Natural killer cell (primary cell): ENCODE measurements at regions not wholly inside any gene's neighbourhood (a gene's known extent, or its start where the extent isn't known, plus 50 kb on each side); places are given as distances from the start of the nearest gene placed in this dataset.

Experiments
- ATAC-seq, 3 donors: fragments of 150-1000 bp in 2 of 3; fragments of 200-7000 bp in 1 of 3; cut with Tn5 transposase; 1 replicate in 1 of 3; 2 replicates in 2 of 3; pipeline ENCODE4 v1.10.0; 2021; ENCODE audit warnings: mild to moderate bottlenecking in 2 of 3, moderate library complexity in 2 of 3
- DNase-seq, 2 donors: peaks; one replicate each; pipeline versions ENCODE4 v3.0.0 to v3.0.0-alpha.2; 2013 to 2021; ENCODE audit warnings: mixed read lengths in 1 of 2
- H3K27ac ChIP-seq: one replicate; pipeline ENCODE4 v1.5.1; 2013; ENCODE audit warnings: mild to moderate bottlenecking, low read length
- H3K27me3 ChIP-seq: one replicate; pipeline ENCODE4 v1.6.1; 2013; ENCODE audit warnings: low read length; ENCODE audit not compliant: control insufficient read depth, insufficient read depth
- H3K36me3 ChIP-seq: one replicate; pipeline ENCODE4 v1.6.1; 2013; ENCODE audit warnings: low read length; ENCODE audit not compliant: control insufficient read depth, insufficient read depth
- H3K4me1 ChIP-seq: one replicate; pipeline ENCODE4 v1.6.1; 2013; ENCODE audit warnings: low read length; ENCODE audit not compliant: control insufficient read depth, insufficient read depth
- H3K4me3 ChIP-seq: one replicate; pipeline ENCODE4 v1.5.1; 2013; ENCODE audit warnings: low read length
- H3K9me3 ChIP-seq: one replicate; pipeline ENCODE4 v1.6.1; 2013; ENCODE audit warnings: low read length; ENCODE audit not compliant: control insufficient read depth, insufficient read depth
- H3K27ac Mint-ChIP-seq, 2 donors: one replicate each; pipeline ENCODE4 v1.8.0; 2022; ENCODE audit warnings: mild to moderate bottlenecking in 2 of 2, mixed read lengths in 2 of 2, moderate library complexity in 1 of 2
- H3K27me3 Mint-ChIP-seq, 2 donors: one replicate each; pipeline ENCODE4 v1.8.0; 2022; ENCODE audit warnings: low read depth in 2 of 2, mixed read lengths in 2 of 2
- H3K36me3 Mint-ChIP-seq: one replicate; pipeline ENCODE4 v1.8.0; 2022; ENCODE audit warnings: mixed read lengths
- H3K4me1 Mint-ChIP-seq, 2 donors: one replicate each; pipeline ENCODE4 v1.8.0; 2022; ENCODE audit warnings: mixed read lengths in 2 of 2
- H3K4me3 Mint-ChIP-seq: one replicate; pipeline ENCODE4 v1.8.0; 2022; ENCODE audit warnings: mild to moderate bottlenecking, moderate library complexity, mixed read lengths
- H3K9me3 Mint-ChIP-seq, 2 donors: one replicate each; pipeline ENCODE4 v1.8.0; 2022; ENCODE audit warnings: mixed read lengths in 2 of 2
- WGBS: methylation state at CpG from one replicate; pipeline ENCODE4 v1.1.7; 2013; ENCODE audit warnings: missing lambda C conversion rate; ENCODE audit not compliant: insufficient coverage; 5-methylcytosine and 5-hydroxymethylcytosine counted together
- intact Hi-C: fragments of 100-400 bp; cut with micrococcal nuclease; formaldehyde crosslinking; loops from one replicate; pipeline ENCODE4 v1.14.2; 2022
- TF ChIP-seq, protein P1 (sequence below): fragments of 200-600 bp; IDR thresholded peaks from one replicate; pipeline ENCODE4 v1.8.0; 2022; ENCODE audit warnings: antibody characterized with exemption

DNA sequence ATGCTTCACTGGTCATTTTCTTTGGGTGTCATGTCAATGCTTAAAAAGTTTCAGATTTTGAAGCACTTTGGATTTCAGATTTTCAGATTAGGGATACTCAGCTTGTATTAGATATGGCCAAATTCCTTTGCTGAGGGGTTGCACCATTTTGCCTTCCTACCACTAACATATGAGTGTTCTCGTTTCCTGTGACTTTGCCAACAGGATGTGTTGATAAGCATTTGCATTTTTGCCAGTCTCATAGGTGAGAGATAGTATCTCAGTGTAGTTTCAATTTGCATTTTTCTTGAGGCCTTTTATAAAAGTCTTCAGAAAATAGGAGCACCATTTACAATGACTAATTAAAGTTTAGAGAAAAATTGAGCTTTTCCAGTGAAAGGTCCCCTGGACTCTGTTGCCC is 71.6 kb upstream of the CLCN4 start:
- intact Hi-C loops: no loop called here
- H3K36me3 Mint-ChIP-seq: no peaks in the 10 kb centered on the region
- no peaks in the 10 kb centered on the region for H3K27me3 Mint-ChIP-seq
- peaks cover 12 to 18% of the 10 kb centered on the region in 2 donors for H3K4me1 Mint-ChIP-seq
- H3K4me1 ChIP-seq: peaks cover 23% of the 10 kb centered on the region
- no peaks in the 10 kb centered on the region for H3K36me3 ChIP-seq
- H3K4me3 ChIP-seq: no peak overlapping the region
- H3K9me3 Mint-ChIP-seq: no peaks in the 10 kb centered on the region
- no CpG with 5 or more reads among the region's 1 CpG for WGBS
- TF ChIP-seq, protein P1, sequence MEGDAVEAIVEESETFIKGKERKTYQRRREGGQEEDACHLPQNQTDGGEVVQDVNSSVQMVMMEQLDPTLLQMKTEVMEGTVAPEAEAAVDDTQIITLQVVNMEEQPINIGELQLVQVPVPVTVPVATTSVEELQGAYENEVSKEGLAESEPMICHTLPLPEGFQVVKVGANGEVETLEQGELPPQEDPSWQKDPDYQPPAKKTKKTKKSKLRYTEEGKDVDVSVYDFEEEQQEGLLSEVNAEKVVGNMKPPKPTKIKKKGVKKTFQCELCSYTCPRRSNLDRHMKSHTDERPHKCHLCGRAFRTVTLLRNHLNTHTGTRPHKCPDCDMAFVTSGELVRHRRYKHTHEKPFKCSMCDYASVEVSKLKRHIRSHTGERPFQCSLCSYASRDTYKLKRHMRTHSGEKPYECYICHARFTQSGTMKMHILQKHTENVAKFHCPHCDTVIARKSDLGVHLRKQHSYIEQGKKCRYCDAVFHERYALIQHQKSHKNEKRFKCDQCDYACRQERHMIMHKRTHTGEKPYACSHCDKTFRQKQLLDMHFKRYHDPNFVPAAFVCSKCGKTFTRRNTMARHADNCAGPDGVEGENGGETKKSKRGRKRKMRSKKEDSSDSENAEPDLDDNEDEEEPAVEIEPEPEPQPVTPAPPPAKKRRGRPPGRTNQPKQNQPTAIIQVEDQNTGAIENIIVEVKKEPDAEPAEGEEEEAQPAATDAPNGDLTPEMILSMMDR: no peak
- peak; percentile 64 to 76 (median 70) for ATAC-seq
- H3K4me3 Mint-ChIP-seq: peak overlapping the region; percentile 29
- H3K27ac Mint-ChIP-seq: peak overlapping the region in 1 of 2 donors; percentile 45
- H3K27ac ChIP-seq: no peak overlapping the region
- DNase-seq: peak in 1 of 2 donors; percentile 63
- H3K9me3 ChIP-seq: no peaks in the 10 kb centered on the region
- H3K27me3 ChIP-seq: no peaks in the 10 kb centered on the region

DNA sequence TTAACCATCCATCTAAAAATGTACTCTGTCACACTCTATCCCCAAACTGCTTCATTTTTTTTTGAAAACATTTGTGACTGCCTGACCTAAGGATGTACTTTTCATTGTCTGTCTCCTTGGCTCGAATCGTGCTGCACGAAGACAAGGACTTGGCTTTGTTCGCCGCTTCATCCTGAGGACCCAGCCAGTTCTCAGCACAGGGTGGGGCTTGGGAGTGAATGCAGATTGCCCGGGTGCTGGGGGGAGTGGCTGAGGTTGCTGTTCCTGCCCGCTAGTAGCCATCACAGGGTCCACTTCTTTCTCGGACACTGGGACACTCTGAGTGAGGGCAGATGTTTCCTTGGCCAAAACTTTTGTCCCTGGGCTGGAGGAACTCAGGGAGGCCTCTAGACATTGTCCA is 70.1 kb upstream of the CLCN4 start:
- H3K27ac Mint-ChIP-seq: peak overlapping the region; percentile 38 to 49
- H3K27ac ChIP-seq: no peak overlapping the region
- TF ChIP-seq, protein P1: no peak
- no peaks in the 10 kb centered on the region for H3K27me3 Mint-ChIP-seq
- H3K4me1 ChIP-seq: peaks cover 23% of the 10 kb centered on the region
- DNase-seq (no peak), ATAC-seq (no peak)
- peak overlapping the region; percentile 2 for H3K4me3 Mint-ChIP-seq
- H3K36me3 ChIP-seq: no peaks in the 10 kb centered on the region
- no peaks in the 10 kb centered on the region for H3K9me3 Mint-ChIP-seq
- WGBS: 97% methylated on average over 8 of the region's 8 CpGs
- H3K9me3 ChIP-seq: no peaks in the 10 kb centered on the region
- no peaks in the 10 kb centered on the region for H3K27me3 ChIP-seq
- peaks cover 12 to 18% of the 10 kb centered on the region in 2 donors for H3K4me1 Mint-ChIP-seq
- intact Hi-C loops: no loop called here
- H3K4me3 ChIP-seq: no peak overlapping the region
- no peaks in the 10 kb centered on the region for H3K36me3 Mint-ChIP-seq

DNA sequence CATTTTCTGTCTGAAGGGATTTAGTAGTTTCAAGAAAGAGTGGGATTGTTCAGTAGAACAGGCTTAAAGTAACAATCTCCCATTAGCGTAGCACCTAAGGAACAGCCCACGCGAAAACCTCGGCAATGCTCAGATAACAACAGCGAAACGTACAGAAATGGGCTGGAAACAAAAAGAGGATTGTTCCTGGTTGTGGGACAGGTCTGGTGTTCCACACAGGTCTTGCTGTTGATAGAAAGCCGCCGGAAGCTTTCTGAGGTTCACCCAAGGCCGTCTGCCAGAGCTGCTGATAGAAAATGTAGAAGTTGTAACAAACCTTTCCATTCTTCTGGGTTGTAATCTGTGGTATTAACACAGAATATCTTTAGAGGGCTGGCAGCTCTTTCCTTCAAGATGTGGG is 69.4 kb upstream of the CLCN4 start:
- DNase-seq (no peak), ATAC-seq (no peak)
- Histone ChIP-seq H3K27ac (no peak overlapping the region), H3K4me1 (peaks cover 22% of the 10 kb centered on the region), H3K36me3 (no peaks in the 10 kb centered on the region), H3K4me3 (no peak overlapping the region), H3K9me3 (no peaks in the 10 kb centered on the region), H3K27me3 (no peaks in the 10 kb centered on the region)
- Mint-ChIP-seq H3K27ac (peak overlapping the region in 1 of 2 donors; percentile 49), H3K9me3 (no peaks in the 10 kb centered on the region), H3K4me1 (peaks cover 12 to 18% of the 10 kb centered on the region in 2 donors), H3K27me3 (no peaks in the 10 kb centered on the region), H3K36me3 (no peaks in the 10 kb centered on the region), H3K4me3 (no peak overlapping the region)
- TF ChIP-seq, protein P1: no peak
- intact Hi-C loops: no loop called here
- 86% methylated on average over 6 of the region's 9 CpGs for WGBS

DNA sequence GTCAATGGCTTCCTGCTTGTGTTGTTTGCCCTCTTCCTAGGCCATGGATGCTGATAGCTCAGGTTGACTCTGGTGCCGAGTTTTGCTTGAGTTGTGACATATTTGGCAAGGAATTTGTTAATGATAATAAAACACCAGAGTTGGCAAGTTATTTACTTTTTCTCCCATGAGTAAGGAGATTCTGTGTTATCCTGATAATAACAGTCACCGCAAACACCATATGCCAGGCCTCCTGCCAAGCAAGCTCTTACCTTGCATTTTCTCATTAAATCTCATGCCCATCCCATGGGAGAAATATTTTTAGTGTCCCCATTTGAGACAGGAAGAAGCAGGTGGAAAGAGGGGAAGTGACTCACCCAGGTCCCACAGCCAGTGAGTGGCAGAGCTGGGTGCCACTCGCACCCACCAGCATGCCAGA is 67.4 kb upstream of the CLCN4 start:
- no peaks in the 10 kb centered on the region for H3K9me3 Mint-ChIP-seq
- no peaks in the 10 kb centered on the region for H3K36me3 ChIP-seq
- 92% methylated on average over 1 of the region's 3 CpGs for WGBS
- H3K27me3 Mint-ChIP-seq: no peaks in the 10 kb centered on the region
- peaks cover 12% of the 10 kb centered on the region for H3K4me1 ChIP-seq
- H3K36me3 Mint-ChIP-seq: no peaks in the 10 kb centered on the region
- TF ChIP-seq, protein P1: no peak
- peaks cover 11 to 18% of the 10 kb centered on the region in 2 donors for H3K4me1 Mint-ChIP-seq
- ATAC-seq (no peak), DNase-seq (no peak)
- no peak overlapping the region for H3K27ac ChIP-seq
- no peak overlapping the region for H3K27ac Mint-ChIP-seq
- H3K27me3 ChIP-seq: no peaks in the 10 kb centered on the region
- intact Hi-C loops: no loop called here
- no peaks in the 10 kb centered on the region for H3K9me3 ChIP-seq
- no peak overlapping the region for H3K4me3 ChIP-seq
- no peak overlapping the region for H3K4me3 Mint-ChIP-seq
